OCI-LY1 (cell line): ENCODE measurements at regions not wholly inside any gene's neighbourhood (a gene's known extent, or its start where the extent isn't known, plus 50 kb on each side); places are given as distances from the start of the nearest gene placed in this dataset.

ENCODE experiments used
- H2AFZ ChIP-seq: fragments of 200-600 bp; sonication (generic), shearing (Covaris generic); 2 replicates; pipeline ENCODE4 v1.6.0; 2014; ENCODE audit warnings: antibody characterized with exemption, mild to moderate bottlenecking, low read length
- H3F3A ChIP-seq: fragments of 200-600 bp; sonication (generic), shearing (Covaris generic); 2 replicates; pipeline ENCODE4 v1.6.0; 2014; ENCODE audit warnings: mild to moderate bottlenecking, antibody characterized with exemption, low read length, moderate library complexity; ENCODE audit not compliant: insufficient read depth
- H3K27ac ChIP-seq: fragments of 200-600 bp; sonication (generic); 2 replicates; pipeline ENCODE4 v1.5.1; 2014; ENCODE audit warnings: low read length, mixed run types, mild to moderate bottlenecking, low read depth; ENCODE audit not compliant: poor library complexity, severe bottlenecking
- H3K27me3 ChIP-seq: fragments of 200-600 bp; sonication (generic); 2 replicates; pipeline ENCODE4 v1.6.0; 2014; ENCODE audit warnings: antibody characterized with exemption, mild to moderate bottlenecking, low read length, moderate library complexity; ENCODE audit not compliant: insufficient read depth
- H3K36me3 ChIP-seq: fragments of 200-600 bp; sonication (generic); 2 replicates; pipeline ENCODE4 v1.6.1; 2014; ENCODE audit warnings: mild to moderate bottlenecking, antibody characterized with exemption, low read length, moderate library complexity, mixed read lengths; ENCODE audit not compliant: insufficient read depth
- H3K4me1 ChIP-seq: fragments of 200-600 bp; sonication (generic); 2 replicates; pipeline ENCODE4 v1.5.1; 2014; ENCODE audit warnings: mild to moderate bottlenecking, low read length, moderate library complexity; ENCODE audit not compliant: insufficient read depth, severe bottlenecking
- H3K4me2 ChIP-seq: fragments of 200-600 bp; sonication (generic), shearing (Covaris generic); 2 replicates; pipeline ENCODE4 v1.6.1; 2014; ENCODE audit warnings: low read length
- H3K4me3 ChIP-seq: fragments of 200-600 bp; sonication (generic); 2 replicates; pipeline ENCODE4 v1.5.1; 2014; ENCODE audit warnings: low read length, low read depth, mild to moderate bottlenecking, mixed read lengths; ENCODE audit not compliant: poor library complexity, severe bottlenecking
- H3K79me2 ChIP-seq: fragments of 200-600 bp; shearing (Covaris generic); 2 replicates; pipeline ENCODE4 v1.6.1; 2016; ENCODE audit warnings: mixed run types, low read length, mixed read lengths; ENCODE audit not compliant: insufficient read depth
- H3K9ac ChIP-seq: fragments of 200-600 bp; sonication (generic), shearing (Covaris generic); 2 replicates; pipeline ENCODE4 v1.6.1; 2014; ENCODE audit warnings: mild to moderate bottlenecking, low read length, mixed read lengths
- H3K9me2 ChIP-seq: fragments of 200-600 bp; sonication (generic), shearing (Covaris generic); 2 replicates; pipeline ENCODE4 v1.6.1; 2014; ENCODE audit warnings: low read depth, mild to moderate bottlenecking, low read length, mixed read lengths
- H3K9me3 ChIP-seq: fragments of 200-600 bp; shearing (Covaris generic); 2 replicates; pipeline ENCODE4 v1.6.1; 2014; ENCODE audit warnings: low read length, mixed read lengths
- H4K20me1 ChIP-seq: fragments of 200-600 bp; sonication (generic), shearing (Covaris generic); 2 replicates; pipeline ENCODE4 v1.6.0; 2016; ENCODE audit warnings: mild to moderate bottlenecking, low read length; ENCODE audit not compliant: insufficient read depth
- CTCF ChIP-seq: fragments of 200-600 bp; sonication (generic), shearing (Covaris generic); IDR thresholded peaks from 2 replicates; pipeline ENCODE4 v1.5.1; 2017; ENCODE audit warnings: mild to moderate bottlenecking, antibody characterized with exemption, low read length, moderate library complexity, mixed read lengths
- EZH2 ChIP-seq: fragments of 200-600 bp; sonication (generic), shearing (Covaris generic); IDR thresholded peaks from 2 replicates; pipeline ENCODE4 v1.8.0; 2017; ENCODE audit warnings: borderline replicate concordance, mixed run types, mild to moderate bottlenecking, antibody characterized with exemption, low read length, moderate library complexity, mixed read lengths

- TF ChIP-seq EZH2: no peak
- TF ChIP-seq CTCF: no peak
- Histone ChIP-seq H2AFZ (no peak overlapping the region), H3K79me2 (no peaks in the 10 kb centered on the region), H3K27me3 (no peaks in the 10 kb centered on the region), H3K4me2 (no peak overlapping the region), H3F3A (no peaks in the 10 kb centered on the region), H3K36me3 (no peaks in the 10 kb centered on the region), H3K9me2 (no peaks in the 10 kb centered on the region), H3K9me3 (no peaks in the 10 kb centered on the region), H3K4me3 (no peak overlapping the region), H3K27ac (no peak overlapping the region), H4K20me1 (no peaks in the 10 kb centered on the region), H3K9ac (no peak overlapping the region), H3K4me1 (peaks cover 10% of the 10 kb centered on the region)
These were observed 342.6 kb upstream of the CCDC196 start for GRCh38 chr14:66143387-66144112.

- no peaks in the 10 kb centered on the region for H3K36me3 ChIP-seq
- no peak for TF ChIP-seq CTCF
- H3K27ac ChIP-seq: no peak overlapping the region
- no peaks in the 10 kb centered on the region for H3K4me1 ChIP-seq
- no peak overlapping the region for H3K4me2 ChIP-seq
- H3K9me3 ChIP-seq: no peaks in the 10 kb centered on the region
- no peaks in the 10 kb centered on the region for H3K79me2 ChIP-seq
- H4K20me1 ChIP-seq: no peaks in the 10 kb centered on the region
- H3K4me3 ChIP-seq: no peak overlapping the region
- H2AFZ ChIP-seq: no peak overlapping the region
- no peaks in the 10 kb centered on the region for H3K27me3 ChIP-seq
- H3K9ac ChIP-seq: no peak overlapping the region
- no peaks in the 10 kb centered on the region for H3K9me2 ChIP-seq
- H3F3A ChIP-seq: no peaks in the 10 kb centered on the region
These were observed 333.9 kb upstream of the CCDC196 start for GRCh38 chr14:66152302-66152701.

GRCh38 chr14:66152747-66153146 is 333.4 kb upstream of the CCDC196 start:
- H3K79me2 ChIP-seq: no peaks in the 10 kb centered on the region
- H3K9me3 ChIP-seq: no peaks in the 10 kb centered on the region
- no peak overlapping the region for H3K27ac ChIP-seq
- no peak overlapping the region for H3K4me2 ChIP-seq
- H3K27me3 ChIP-seq: no peaks in the 10 kb centered on the region
- H3K9me2 ChIP-seq: no peaks in the 10 kb centered on the region
- no peaks in the 10 kb centered on the region for H3K36me3 ChIP-seq
- no peaks in the 10 kb centered on the region for H3F3A ChIP-seq
- no peak overlapping the region for H2AFZ ChIP-seq
- no peak for TF ChIP-seq EZH2
- no peak for TF ChIP-seq CTCF
- no peaks in the 10 kb centered on the region for H4K20me1 ChIP-seq
- H3K4me1 ChIP-seq: no peaks in the 10 kb centered on the region
- no peak overlapping the region for H3K9ac ChIP-seq
- H3K4me3 ChIP-seq: no peak overlapping the region
